GM19324 (cell line): ENCODE measurements at regions not wholly inside any gene's neighbourhood (a gene's known extent, or its start where the extent isn't known, plus 50 kb on each side); places are given as distances from the start of the nearest gene placed in this dataset.

Experiments used
- ATAC-seq: cut with Tn5 transposase; IDR thresholded peaks from one replicate; pipeline ENCODE4 v1.9.1; 2021; ENCODE audit warnings: mild to moderate bottlenecking, moderate library complexity; ENCODE audit not compliant: unreplicated experiment, low FRiP score

GRCh38 chr2:200170221-200170620, 136.3 kb upstream of the SPATS2L start:
- ATAC-seq, result no peak

GRCh38 chr2:200171731-200172482, 134.6 kb upstream of the SPATS2L start:
- no peak for ATAC-seq

GRCh38 chr2:200172521-200172920, 134.0 kb upstream of the SPATS2L start:
- ATAC-seq, result no peak

GRCh38 chr2:200172944-200173581, 133.4 kb upstream of the SPATS2L start:
- ATAC-seq, result no peak

GRCh38 chr2:200173691-200174090, 132.8 kb upstream of the SPATS2L start:
- no peak for ATAC-seq

GRCh38 chr2:200174433-200175216, 131.9 kb upstream of the SPATS2L start:
- ATAC-seq, result no peak

GRCh38 chr2:200177971-200178911, 128.3 kb upstream of the SPATS2L start:
- no peak for ATAC-seq

- ATAC-seq, result no peak
Measured at GRCh38 chr2:200179151-200179550, 127.3 kb upstream of the SPATS2L start.

- ATAC-seq, result no peak
Measured at GRCh38 chr2:200180943-200181342, 125.5 kb upstream of the SPATS2L start.

- no peak for ATAC-seq
Measured at GRCh38 chr2:200181755-200182154, 124.7 kb upstream of the SPATS2L start.

- no peak for ATAC-seq
Measured at GRCh38 chr2:200184748-200185627, 121.5 kb upstream of the SPATS2L start.

- ATAC-seq, result no peak
Measured at GRCh38 chr2:200185628-200186000, 120.9 kb upstream of the SPATS2L start.

GRCh38 chr2:200186002-200186401, 120.5 kb upstream of the SPATS2L start:
- no peak for ATAC-seq

GRCh38 chr2:200188876-200189275, 117.6 kb upstream of the SPATS2L start:
- ATAC-seq, result no peak

- ATAC-seq, result no peak
Measured at GRCh38 chr2:200189964-200190363, 116.5 kb upstream of the SPATS2L start.

GRCh38 chr2:200193331-200193730, 113.2 kb upstream of the SPATS2L start:
- ATAC-seq, result no peak

- peak; percentile 70 for ATAC-seq
Measured at GRCh38 chr2:200193791-200194190, 112.7 kb upstream of the SPATS2L start.

- ATAC-seq, result no peak
Measured at GRCh38 chr2:200194746-200195145, 111.7 kb upstream of the SPATS2L start.

GRCh38 chr2:200199005-200199404, 107.5 kb upstream of the SPATS2L start:
- ATAC-seq, result no peak
